CD14-positive monocyte (primary cell): ENCODE measurements at regions not wholly inside any gene's neighbourhood (a gene's known extent, or its start where the extent isn't known, plus 50 kb on each side); places are given as distances from the start of the nearest gene placed in this dataset.

Experiments used
- DNase-seq, 3 donors: peaks; one replicate each; pipeline ENCODE4 v3.0.0-alpha.2; 2011 to 2022
- H2AFZ ChIP-seq: 2 replicates; pipeline ENCODE4 v1.6.0; 2012; ENCODE audit warnings: mild to moderate bottlenecking, low read depth, low read length, inconsistent platforms; ENCODE audit not compliant: insufficient read depth, poor library complexity, severe bottlenecking
- H3K27ac ChIP-seq, 2 donors: 1 replicate in 1 of 2; 2 replicates in 1 of 2; pipeline ENCODE4 v1.5.1; 2012 to 2013; ENCODE audit warnings: low read length in 2 of 2, control low read depth in 1 of 2, inconsistent platforms in 1 of 2, low read depth in 1 of 2, mild to moderate bottlenecking in 1 of 2
- H3K27me3 ChIP-seq, 2 donors: one replicate each; pipeline versions ENCODE4 v1.6.0 to v1.6.1; 2011 to 2013; ENCODE audit warnings: low read length in 2 of 2; ENCODE audit not compliant: control insufficient read depth in 2 of 2, insufficient read depth in 2 of 2
- H3K36me3 ChIP-seq, 2 donors: replicated peaks in 1 of 2; 1 replicate in 1 of 2; 2 replicates in 1 of 2; pipeline versions ENCODE4 v1.5.1 to v1.6.1; 2012 to 2013; ENCODE audit warnings: low read length in 2 of 2, control low read depth in 1 of 2, inconsistent platforms in 1 of 2, mild to moderate bottlenecking in 1 of 2; ENCODE audit not compliant: insufficient read depth in 2 of 2, control insufficient read depth in 1 of 2
- H3K4me1 ChIP-seq, 2 donors: 1 replicate in 1 of 2; 2 replicates in 1 of 2; pipeline versions ENCODE4 v1.5.1 to v1.6.1; 2012 to 2013; ENCODE audit warnings: low read length in 2 of 2, control low read depth in 1 of 2, inconsistent platforms in 1 of 2, mild to moderate bottlenecking in 1 of 2, moderate library complexity in 1 of 2; ENCODE audit not compliant: insufficient read depth in 2 of 2, control insufficient read depth in 1 of 2
- H3K4me2 ChIP-seq: replicated peaks from 2 replicates; pipeline ENCODE3; 2012; ENCODE audit warnings: low read length, moderate library complexity, mild to moderate bottlenecking; ENCODE audit not compliant: poor library complexity, severe bottlenecking; ENCODE audit errors: extremely low read depth
- H3K4me3 ChIP-seq, 3 experiments: fragments of 200-600 bp in 1 of 3; sonication (generic) in 1 of 3; replicated peaks in 1 of 3; 1 replicate in 2 of 3; 2 replicates in 1 of 3; pipeline ENCODE4 v1.5.1; 2011 to 2013; ENCODE audit warnings: low read length in 3 of 3, mild to moderate bottlenecking in 3 of 3, control low read depth in 2 of 3, low read depth in 2 of 3, inconsistent platforms in 1 of 3, moderate library complexity in 1 of 3
- H3K79me2 ChIP-seq: 2 replicates; pipeline ENCODE4 v1.6.0; 2012; ENCODE audit warnings: mild to moderate bottlenecking, control low read depth, inconsistent platforms, low read length, moderate library complexity; ENCODE audit not compliant: insufficient read depth
- H3K9ac ChIP-seq: 2 replicates; pipeline ENCODE4 v1.6.0; 2017; ENCODE audit warnings: low read length, mild to moderate bottlenecking; ENCODE audit not compliant: insufficient read depth, poor library complexity, severe bottlenecking
- H3K9me3 ChIP-seq, 2 donors: replicated peaks in 1 of 2; 1 replicate in 1 of 2; 2 replicates in 1 of 2; pipeline versions ENCODE4 v1.5.1 to v1.6.1; 2012 to 2013; ENCODE audit warnings: low read length in 2 of 2, control low read depth in 1 of 2; ENCODE audit not compliant: control insufficient read depth in 1 of 2, insufficient read depth in 1 of 2
- H4K20me1 ChIP-seq: 2 replicates; pipeline ENCODE4 v1.6.0; 2012; ENCODE audit warnings: mild to moderate bottlenecking, low read length, control low read depth, moderate library complexity; ENCODE audit not compliant: insufficient read depth
- H3K27ac Mint-ChIP-seq, 7 donors: one replicate each; pipeline ENCODE4 v1.8.0; 2020; ENCODE audit warnings: mild to moderate bottlenecking in 7 of 7, mixed read lengths in 7 of 7, moderate library complexity in 6 of 7, inconsistent platforms in 2 of 7
- H3K27me3 Mint-ChIP-seq, 3 donors: one replicate each; pipeline ENCODE4 v1.8.0; 2021 to 2022; ENCODE audit warnings: low read depth in 3 of 3, mild to moderate bottlenecking in 3 of 3, mixed read lengths in 3 of 3, moderate library complexity in 3 of 3, inconsistent platforms in 1 of 3
- H3K36me3 Mint-ChIP-seq, 2 donors: one replicate each; pipeline ENCODE4 v1.8.0; 2020; ENCODE audit warnings: mixed read lengths in 2 of 2, inconsistent platforms in 1 of 2, mild to moderate bottlenecking in 1 of 2
- H3K4me1 Mint-ChIP-seq: one replicate; pipeline ENCODE4 v1.8.0; 2020; ENCODE audit warnings: mild to moderate bottlenecking, mixed read lengths
- H3K4me3 Mint-ChIP-seq, 2 donors: one replicate each; pipeline ENCODE4 v1.8.0; 2020; ENCODE audit warnings: mild to moderate bottlenecking in 2 of 2, mixed read lengths in 2 of 2, moderate library complexity in 1 of 2
- H3K9me3 Mint-ChIP-seq, 7 donors: one replicate each; pipeline ENCODE4 v1.8.0; 2020 to 2022; ENCODE audit warnings: mixed read lengths in 7 of 7, mild to moderate bottlenecking in 6 of 7, moderate library complexity in 6 of 7, inconsistent platforms in 2 of 7
- WGBS: methylation state at CpG from one replicate; pipeline ENCODE4 v1.1.5; 2013; ENCODE audit warnings: missing lambda C conversion rate; ENCODE audit not compliant: insufficient coverage; 5-methylcytosine and 5-hydroxymethylcytosine counted together
- intact Hi-C, 2 donors: fragments of 100-400 bp; cut with micrococcal nuclease; formaldehyde crosslinking; loops; one replicate each; pipeline versions ENCODE4 v1.15.0 to v1.15.1; 2023
- TF ChIP-seq, protein P1 (sequence below): fragments of 200-600 bp; IDR thresholded peaks from one replicate; pipeline ENCODE4 v1.8.0; 2022; ENCODE audit warnings: antibody characterized with exemption, mild to moderate bottlenecking

DNA sequence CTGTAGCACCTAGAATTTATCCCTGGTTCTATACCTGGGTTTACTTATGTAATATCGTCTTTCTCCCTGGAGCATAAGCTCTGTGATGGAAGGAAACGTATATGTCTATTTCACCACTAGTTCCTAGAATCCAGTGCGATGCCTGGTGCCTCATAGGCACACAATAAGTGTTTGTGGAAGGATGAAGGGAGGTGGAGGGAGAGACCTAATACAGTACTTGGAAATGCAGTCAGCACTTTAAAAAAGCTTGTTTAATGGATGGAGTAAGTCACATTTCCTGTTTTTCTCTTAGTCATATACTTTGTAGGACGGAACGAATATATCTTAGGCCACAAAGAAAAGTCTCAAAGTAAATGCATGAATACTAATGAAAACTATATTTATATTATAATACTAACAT is 186.5 kb upstream of the HMGA2 start:
- H3K36me3 ChIP-seq: no peaks in the 10 kb centered on the region
- H3K27me3 Mint-ChIP-seq: peaks cover 2 to 4% (median 2%) of the 10 kb centered on the region in 3 donors
- H3K9me3 Mint-ChIP-seq: peaks cover 0 to 4% (median 2%) of the 10 kb centered on the region in 7 donors
- no peaks in the 10 kb centered on the region for H3K4me1 Mint-ChIP-seq
- no peak for DNase-seq
- H3K4me1 ChIP-seq: no peaks in the 10 kb centered on the region
- no peak overlapping the region for H3K4me3 ChIP-seq
- H3K27me3 ChIP-seq: no peaks in the 10 kb centered on the region
- no peak overlapping the region for H3K27ac ChIP-seq
- no peak overlapping the region for H2AFZ ChIP-seq
- H4K20me1 ChIP-seq: no peaks in the 10 kb centered on the region
- H3K27ac Mint-ChIP-seq: no peak overlapping the region
- no CpG with 5 or more reads among the region's 5 CpGs for WGBS
- H3K36me3 Mint-ChIP-seq: no peaks in the 10 kb centered on the region
- intact Hi-C loops: no loop called here
- no peak overlapping the region for H3K9ac ChIP-seq
- H3K79me2 ChIP-seq: no peaks in the 10 kb centered on the region
- H3K4me2 ChIP-seq: no peak overlapping the region
- H3K4me3 Mint-ChIP-seq: no peak overlapping the region
- no peaks in the 10 kb centered on the region for H3K9me3 ChIP-seq
- TF ChIP-seq, protein P1, sequence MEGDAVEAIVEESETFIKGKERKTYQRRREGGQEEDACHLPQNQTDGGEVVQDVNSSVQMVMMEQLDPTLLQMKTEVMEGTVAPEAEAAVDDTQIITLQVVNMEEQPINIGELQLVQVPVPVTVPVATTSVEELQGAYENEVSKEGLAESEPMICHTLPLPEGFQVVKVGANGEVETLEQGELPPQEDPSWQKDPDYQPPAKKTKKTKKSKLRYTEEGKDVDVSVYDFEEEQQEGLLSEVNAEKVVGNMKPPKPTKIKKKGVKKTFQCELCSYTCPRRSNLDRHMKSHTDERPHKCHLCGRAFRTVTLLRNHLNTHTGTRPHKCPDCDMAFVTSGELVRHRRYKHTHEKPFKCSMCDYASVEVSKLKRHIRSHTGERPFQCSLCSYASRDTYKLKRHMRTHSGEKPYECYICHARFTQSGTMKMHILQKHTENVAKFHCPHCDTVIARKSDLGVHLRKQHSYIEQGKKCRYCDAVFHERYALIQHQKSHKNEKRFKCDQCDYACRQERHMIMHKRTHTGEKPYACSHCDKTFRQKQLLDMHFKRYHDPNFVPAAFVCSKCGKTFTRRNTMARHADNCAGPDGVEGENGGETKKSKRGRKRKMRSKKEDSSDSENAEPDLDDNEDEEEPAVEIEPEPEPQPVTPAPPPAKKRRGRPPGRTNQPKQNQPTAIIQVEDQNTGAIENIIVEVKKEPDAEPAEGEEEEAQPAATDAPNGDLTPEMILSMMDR: no peak

DNA sequence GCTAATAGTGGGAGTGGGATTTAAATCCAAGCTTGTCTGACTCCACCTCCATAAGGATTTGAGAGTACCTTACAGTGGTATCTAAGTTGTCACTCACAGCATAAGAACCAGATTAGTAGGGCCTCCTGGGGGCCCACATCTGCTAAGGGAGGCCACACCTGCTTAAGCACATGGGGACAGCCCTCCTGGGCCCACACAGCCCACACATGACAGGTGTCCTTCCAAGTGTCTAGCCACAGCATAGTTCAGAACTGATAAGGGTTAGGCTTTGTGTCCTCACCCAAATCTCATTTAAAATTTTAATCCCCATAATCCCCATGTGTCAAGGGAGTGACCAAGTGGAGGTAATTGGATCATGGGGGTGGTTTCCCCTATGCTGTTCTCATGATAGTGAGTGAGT is 186.0 kb upstream of the HMGA2 start:
- DNase-seq: no peak
- no peaks in the 10 kb centered on the region for H3K79me2 ChIP-seq
- no peaks in the 10 kb centered on the region for H3K27me3 ChIP-seq
- H3K27ac ChIP-seq: no peak overlapping the region
- no peak overlapping the region for H2AFZ ChIP-seq
- Mint-ChIP-seq H3K27me3 (peaks cover 2 to 4% (median 2%) of the 10 kb centered on the region in 3 donors), H3K36me3 (no peaks in the 10 kb centered on the region), H3K27ac (no peak overlapping the region), H3K4me1 (no peaks in the 10 kb centered on the region), H3K4me3 (no peak overlapping the region), H3K9me3 (peaks cover 0 to 4% (median 2%) of the 10 kb centered on the region in 7 donors)
- no peaks in the 10 kb centered on the region for H3K9me3 ChIP-seq
- intact Hi-C loops: no loop called here
- H3K4me1 ChIP-seq: no peaks in the 10 kb centered on the region
- H3K9ac ChIP-seq: no peak overlapping the region
- no peaks in the 10 kb centered on the region for H3K36me3 ChIP-seq
- no peak overlapping the region for H3K4me3 ChIP-seq
- TF ChIP-seq, protein P1: no peak
- H3K4me2 ChIP-seq: no peak overlapping the region
- H4K20me1 ChIP-seq: no peaks in the 10 kb centered on the region
